Adrenal gland (tissue), 5 donors: ENCODE measurements at regions not wholly inside any gene's neighbourhood (a gene's known extent, or its start where the extent isn't known, plus 50 kb on each side); places are given as distances from the start of the nearest gene placed in this dataset.

Experiments used
- CTCF ChIP-seq, 6 experiments: fragments of 450-650 bp in 4 of 6; fragments of 200-600 bp in 2 of 6; sonication (generic) in 1 of 6; IDR thresholded peaks; 1 replicate in 5 of 6; 2 replicates in 1 of 6; pipeline versions ENCODE4 v1.5.1 to v1.8.0; 2016 to 2021; ENCODE audit warnings: antibody characterized with exemption in 6 of 6, mild to moderate bottlenecking in 2 of 6, moderate library complexity in 1 of 6
- POLR2A ChIP-seq, 2 donors: fragments of 450-650 bp; IDR thresholded peaks; one replicate each; pipeline ENCODE4 v1.6.1; 2017; ENCODE audit warnings: antibody characterized with exemption in 2 of 2, mild to moderate bottlenecking in 2 of 2, moderate library complexity in 1 of 2
- donor health status: DM: no; HTN: no; CAD: no.

GRCh38 chr11:87635001-87635400 lies 540.2 kb downstream of the RAB38 start:
- TF ChIP-seq CTCF (IDR thresholded peaks at IDR 0.05) (no peak), POLR2A (IDR thresholded peaks at IDR 0.05) (no peak)
